ENCODE measurements at regions not wholly inside any gene's neighbourhood (a gene's known extent, or its start where the extent isn't known, plus 50 kb on each side); places are given as distances from the start of the nearest gene placed in this dataset.

DNA sequence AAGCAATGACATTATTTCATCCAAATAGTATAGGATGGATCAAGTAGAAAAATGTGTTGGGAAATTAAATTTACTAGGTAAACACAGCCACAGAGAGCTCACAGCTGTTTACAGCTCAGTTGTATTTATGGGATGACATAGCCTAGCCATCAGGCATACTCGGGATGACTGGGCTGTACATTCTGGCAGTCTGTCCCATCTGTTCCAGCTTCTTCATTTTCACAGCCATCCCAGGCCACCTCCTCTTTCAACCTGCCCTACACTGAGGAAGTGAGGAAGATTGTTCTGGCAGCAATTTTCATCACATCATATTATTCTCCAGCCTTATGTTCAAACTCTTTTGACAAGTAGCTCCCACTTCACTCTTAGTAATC, 98.4 kb upstream of the PFN2 start:
- CTCF ChIA-PET: no interaction called here
- peaks cover 4% of the 10 kb centered on the region for H3K4me1 Mint-ChIP-seq
- no peak overlapping the region for H3K9ac ChIP-seq (ENCODE audit: low read length)
- H3K4me1 ChIP-seq (ENCODE audit: control insufficient read depth in 2 of 2, insufficient read depth in 2 of 2, low read length in 2 of 2): no peaks in the 10 kb centered on the region
- H4K20me1 ChIP-seq (ENCODE audit: control insufficient read depth, insufficient read depth, low read length, poor library complexity, severe bottlenecking): no peaks in the 10 kb centered on the region
- H3K27me3 ChIP-seq (replicated peaks in 1 of 4; ENCODE audit: control extremely low read depth in 1 of 4, control insufficient read depth in 3 of 4, insufficient read depth in 4 of 4, low read length in 3 of 4): no peaks in the 10 kb centered on the region
- H3K9me3 ChIP-seq (ENCODE audit: control extremely low read depth in 1 of 3, control insufficient read depth in 2 of 3, insufficient read depth in 1 of 3, low read length in 2 of 3): no peaks in the 10 kb centered on the region
- no peak overlapping the region for H3K27ac Mint-ChIP-seq
- H3K36me3 ChIP-seq (replicated peaks in 1 of 2; ENCODE audit: control extremely low read depth in 1 of 2, control insufficient read depth in 1 of 2, extremely low read depth in 1 of 2, insufficient read depth in 2 of 2, low read length in 1 of 2): no peaks in the 10 kb centered on the region
- intact Hi-C loops (cut with micrococcal nuclease): no loop called here
- H3K27me3 Mint-ChIP-seq: peaks cover 33% of the 10 kb centered on the region
- POLR2A ChIA-PET: no interaction called here
- no peak overlapping the region for H2AFZ ChIP-seq (ENCODE audit: insufficient read depth, low read depth, low read length, poor library complexity, severe bottlenecking)
- no peak overlapping the region for H3K4me2 ChIP-seq (replicated peaks; ENCODE audit: low read depth, low read length, poor library complexity, severe bottlenecking)
- H3K9me3 Mint-ChIP-seq (ENCODE audit: insufficient read depth): no peaks in the 10 kb centered on the region
- H3K4me3 ChIP-seq (ENCODE audit: control extremely low read depth in 1 of 5, extremely low read depth in 1 of 5, insufficient read depth in 1 of 5, low read depth in 2 of 5, low read length in 4 of 5): no peak overlapping the region
- ATAC-seq (ENCODE audit: low read depth) (no peak), DNase-seq (no peak)
- no peak overlapping the region for H3K4me3 Mint-ChIP-seq
- no peaks in the 10 kb centered on the region for H3K79me2 ChIP-seq (ENCODE audit: control insufficient read depth, insufficient read depth, low read length)
- WGBS (ENCODE audit: insufficient coverage): no CpG with 5 or more reads among the region's 1 CpG
- H3K27ac ChIP-seq (ENCODE audit: low read length in 2 of 2): no peak overlapping the region
- no peak for TF ChIP-seq CTCF (IDR thresholded peaks at IDR 0.05)
- no peak for TF ChIP-seq EZH2 (IDR thresholded peaks at IDR 0.05; ENCODE audit: borderline replicate concordance, insufficient read depth, low read depth, low read length, poor library complexity, severe bottlenecking)

- ATAC-seq (ENCODE audit: low read depth): no peak
- CTCF ChIA-PET: no interaction called here
- intact Hi-C loops (cut with micrococcal nuclease): no loop called here
These were observed 97.9 kb upstream of the PFN2 start for GRCh38 chr3:150068440-150069153.

More at GRCh38 chr3:150068440-150069153, 97.9 kb upstream of the PFN2 start:
- H3K27me3 Mint-ChIP-seq: peaks cover 37% of the 10 kb centered on the region
- WGBS (ENCODE audit: insufficient coverage): 96% methylated on average over 4 of the region's 7 CpGs
- no peak for DNase-seq
- Histone ChIP-seq H4K20me1 (ENCODE audit: control insufficient read depth, insufficient read depth, low read length, poor library complexity, severe bottlenecking) (no peaks in the 10 kb centered on the region), H3K27me3 (replicated peaks in 1 of 4; ENCODE audit: control extremely low read depth in 1 of 4, control insufficient read depth in 3 of 4, insufficient read depth in 4 of 4, low read length in 3 of 4) (no peaks in the 10 kb centered on the region), H3K4me3 (ENCODE audit: control extremely low read depth in 1 of 5, extremely low read depth in 1 of 5, insufficient read depth in 1 of 5, low read depth in 2 of 5, low read length in 4 of 5) (no peak overlapping the region), H3K9ac (ENCODE audit: low read length) (no peak overlapping the region), H3K79me2 (ENCODE audit: control insufficient read depth, insufficient read depth, low read length) (no peaks in the 10 kb centered on the region), H3K4me1 (ENCODE audit: control insufficient read depth in 2 of 2, insufficient read depth in 2 of 2, low read length in 2 of 2) (no peaks in the 10 kb centered on the region), H3K27ac (ENCODE audit: low read length in 2 of 2) (no peak overlapping the region), H3K4me2 (replicated peaks; ENCODE audit: low read depth, low read length, poor library complexity, severe bottlenecking) (no peak overlapping the region), H3K36me3 (replicated peaks in 1 of 2; ENCODE audit: control extremely low read depth in 1 of 2, control insufficient read depth in 1 of 2, extremely low read depth in 1 of 2, insufficient read depth in 2 of 2, low read length in 1 of 2) (no peaks in the 10 kb centered on the region), H2AFZ (ENCODE audit: insufficient read depth, low read depth, low read length, poor library complexity, severe bottlenecking) (no peak overlapping the region), H3K9me3 (ENCODE audit: control extremely low read depth in 1 of 3, control insufficient read depth in 2 of 3, insufficient read depth in 1 of 3, low read length in 2 of 3) (no peaks in the 10 kb centered on the region)
- POLR2A ChIA-PET: no interaction called here
- no peak overlapping the region for H3K27ac Mint-ChIP-seq
- H3K4me1 Mint-ChIP-seq: no peaks in the 10 kb centered on the region
- TF ChIP-seq CTCF (IDR thresholded peaks at IDR 0.05) (no peak), EZH2 (IDR thresholded peaks at IDR 0.05; ENCODE audit: borderline replicate concordance, insufficient read depth, low read depth, low read length, poor library complexity, severe bottlenecking) (no peak)
- H3K4me3 Mint-ChIP-seq: no peak overlapping the region
- no peaks in the 10 kb centered on the region for H3K9me3 Mint-ChIP-seq (ENCODE audit: insufficient read depth)
